Keratinocyte (primary cell): ENCODE measurements at regions not wholly inside any gene's neighbourhood (a gene's known extent, or its start where the extent isn't known, plus 50 kb on each side); places are given as distances from the start of the nearest gene placed in this dataset.

Experiments used
- DNase-seq: peaks from one replicate; pipeline ENCODE4 v3.0.0-alpha.2; 2011; ENCODE audit warnings: low read depth, missing footprints, low spot score
- FAIRE-seq: peaks from 2 replicates; lab custom pipeline; 2011; peaks lifted over from hg19 to GRCh38; lab: Jason Lieb, UNC
- H2AFZ ChIP-seq: 2 replicates; pipeline ENCODE4 v1.6.0; 2012; ENCODE audit warnings: low read length, control low read depth, inconsistent platforms; ENCODE audit not compliant: control insufficient read depth
- H3K27ac ChIP-seq: 2 replicates; pipeline ENCODE4 v1.5.1; 2011; ENCODE audit warnings: low read length; ENCODE audit not compliant: control insufficient read depth, insufficient read depth
- H3K27me3 ChIP-seq: 3 replicates; pipeline ENCODE4 v1.6.0; 2011; ENCODE audit warnings: low read length; ENCODE audit not compliant: control insufficient read depth, insufficient read depth; ENCODE audit errors: extremely low read depth
- H3K36me3 ChIP-seq, 2 experiments: 2 replicates in 1 of 2; 3 replicates in 1 of 2; pipeline ENCODE4 v1.5.1; 2011; ENCODE audit warnings: low read length in 2 of 2, mild to moderate bottlenecking in 1 of 2; ENCODE audit not compliant: control insufficient read depth in 2 of 2, insufficient read depth in 2 of 2; ENCODE audit errors: extremely low read depth in 1 of 2
- H3K4me1 ChIP-seq: 3 replicates; pipeline ENCODE4 v1.5.1; 2011; ENCODE audit warnings: low read length; ENCODE audit not compliant: control insufficient read depth, insufficient read depth; ENCODE audit errors: extremely low read depth
- H3K4me2 ChIP-seq: 3 replicates; pipeline ENCODE4 v1.6.0; 2011; ENCODE audit warnings: low read depth, low read length; ENCODE audit not compliant: control insufficient read depth, insufficient read depth; ENCODE audit errors: extremely low read depth
- H3K4me3 ChIP-seq, 3 experiments: fragments of 200-600 bp in 1 of 3; sonication (generic) in 1 of 3; 2 replicates in 2 of 3; 3 replicates in 1 of 3; pipeline ENCODE4 v1.5.1; 2011 to 2016; ENCODE audit warnings: low read length in 3 of 3, mild to moderate bottlenecking in 3 of 3, control low read depth in 2 of 3, inconsistent platforms in 1 of 3, low read depth in 1 of 3, mixed read lengths in 1 of 3, mixed run types in 1 of 3, moderate library complexity in 1 of 3; ENCODE audit not compliant: control insufficient read depth in 2 of 3, insufficient read depth in 2 of 3; ENCODE audit errors: extremely low read depth in 1 of 3
- H3K79me2 ChIP-seq: 2 replicates; pipeline ENCODE4 v1.6.0; 2012; ENCODE audit warnings: low read length; ENCODE audit not compliant: control insufficient read depth, insufficient read depth
- H3K9ac ChIP-seq: 3 replicates; pipeline ENCODE4 v1.6.0; 2011; ENCODE audit warnings: low read length; ENCODE audit not compliant: control insufficient read depth, insufficient read depth; ENCODE audit errors: extremely low read depth
- H3K9me1 ChIP-seq: 3 replicates; pipeline ENCODE4 v1.6.0; 2011; ENCODE audit warnings: low read length; ENCODE audit not compliant: control insufficient read depth, insufficient read depth; ENCODE audit errors: extremely low read depth
- H3K9me3 ChIP-seq: 2 replicates; pipeline ENCODE4 v1.5.1; 2012; ENCODE audit warnings: low read depth, low read length; ENCODE audit not compliant: control insufficient read depth
- H4K20me1 ChIP-seq: 3 replicates; pipeline ENCODE4 v1.6.0; 2011; ENCODE audit warnings: low read length; ENCODE audit not compliant: control insufficient read depth, insufficient read depth; ENCODE audit errors: extremely low read depth
- EZH2 ChIP-seq: IDR thresholded peaks from one replicate; pipeline ENCODE4 v1.6.1; 2012; ENCODE audit warnings: inconsistent platforms, mild to moderate bottlenecking, low read length, moderate library complexity
- dilution Hi-C: fragments of 300-500 bp; cut with MboI; formaldehyde crosslinking; loops from one replicate; pipeline ENCODE4 v1.7.0; 2020; ENCODE audit warnings: low sequenced_read_pairs; ENCODE audit not compliant: extremely low pct_ligation_motif_present
- TF ChIP-seq, protein P1 (sequence below), 3 experiments: IDR thresholded peaks in 1 of 3; conservative IDR thresholded peaks in 1 of 3; optimal IDR thresholded peaks in 1 of 3; 2 replicates in 2 of 3; 3 replicates in 1 of 3; pipeline versions ENCODE3 to v1.5.1; 2011; ENCODE audit warnings: low read length in 3 of 3, mild to moderate bottlenecking in 3 of 3, moderate library complexity in 2 of 3, control low read depth in 1 of 3, inconsistent platforms in 1 of 3; ENCODE audit not compliant: insufficient read depth in 2 of 3; ENCODE audit errors: extremely low read depth in 1 of 3

DNA sequence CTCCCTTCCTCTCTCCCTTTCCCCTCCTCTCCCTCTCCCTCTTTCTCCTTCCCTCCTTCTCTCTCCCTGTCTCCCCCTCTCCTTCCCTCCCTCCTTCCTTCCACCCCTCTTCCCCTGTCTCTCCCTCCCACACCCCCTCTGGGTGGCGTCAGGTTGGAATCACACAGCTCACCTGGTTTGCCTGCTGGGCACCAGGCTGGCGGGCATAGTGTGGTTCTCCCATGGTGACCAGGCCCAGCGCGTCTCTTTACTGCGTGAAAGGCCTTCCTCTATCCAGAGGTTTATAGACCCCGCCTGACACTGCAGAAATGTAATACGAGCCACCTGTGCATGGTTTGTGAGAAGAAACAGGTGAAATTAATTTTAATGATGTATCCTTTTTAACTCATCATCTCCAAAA is 76.2 kb downstream of the MRPL36 start:
- no peak for FAIRE-seq
- H3K27me3 ChIP-seq: no peaks in the 10 kb centered on the region
- H3K4me3 ChIP-seq: no peak overlapping the region
- no peak overlapping the region for H3K9ac ChIP-seq
- no peaks in the 10 kb centered on the region for H3K4me1 ChIP-seq
- H3K9me1 ChIP-seq: no peaks in the 10 kb centered on the region
- no peaks in the 10 kb centered on the region for H3K79me2 ChIP-seq
- H3K9me3 ChIP-seq: no peaks in the 10 kb centered on the region
- H4K20me1 ChIP-seq: no peaks in the 10 kb centered on the region
- no peak overlapping the region for H2AFZ ChIP-seq
- TF ChIP-seq, protein P1, sequence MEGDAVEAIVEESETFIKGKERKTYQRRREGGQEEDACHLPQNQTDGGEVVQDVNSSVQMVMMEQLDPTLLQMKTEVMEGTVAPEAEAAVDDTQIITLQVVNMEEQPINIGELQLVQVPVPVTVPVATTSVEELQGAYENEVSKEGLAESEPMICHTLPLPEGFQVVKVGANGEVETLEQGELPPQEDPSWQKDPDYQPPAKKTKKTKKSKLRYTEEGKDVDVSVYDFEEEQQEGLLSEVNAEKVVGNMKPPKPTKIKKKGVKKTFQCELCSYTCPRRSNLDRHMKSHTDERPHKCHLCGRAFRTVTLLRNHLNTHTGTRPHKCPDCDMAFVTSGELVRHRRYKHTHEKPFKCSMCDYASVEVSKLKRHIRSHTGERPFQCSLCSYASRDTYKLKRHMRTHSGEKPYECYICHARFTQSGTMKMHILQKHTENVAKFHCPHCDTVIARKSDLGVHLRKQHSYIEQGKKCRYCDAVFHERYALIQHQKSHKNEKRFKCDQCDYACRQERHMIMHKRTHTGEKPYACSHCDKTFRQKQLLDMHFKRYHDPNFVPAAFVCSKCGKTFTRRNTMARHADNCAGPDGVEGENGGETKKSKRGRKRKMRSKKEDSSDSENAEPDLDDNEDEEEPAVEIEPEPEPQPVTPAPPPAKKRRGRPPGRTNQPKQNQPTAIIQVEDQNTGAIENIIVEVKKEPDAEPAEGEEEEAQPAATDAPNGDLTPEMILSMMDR (optimal IDR thresholded peaks at IDR 0.05 in 1 of 3, IDR thresholded peaks at IDR 0.05 in 1 of 3, conservative IDR thresholded peaks at IDR 0.05 in 1 of 3; ENCODE audit: extremely low read depth in 1 of 3, insufficient read depth in 2 of 3, low read length in 3 of 3): no peak
- no peak for TF ChIP-seq EZH2
- no peak overlapping the region for H3K4me2 ChIP-seq
- no peaks in the 10 kb centered on the region for H3K36me3 ChIP-seq
- dilution Hi-C loops: no loop called here
- H3K27ac ChIP-seq: no peak overlapping the region
- DNase-seq: no peak

DNA sequence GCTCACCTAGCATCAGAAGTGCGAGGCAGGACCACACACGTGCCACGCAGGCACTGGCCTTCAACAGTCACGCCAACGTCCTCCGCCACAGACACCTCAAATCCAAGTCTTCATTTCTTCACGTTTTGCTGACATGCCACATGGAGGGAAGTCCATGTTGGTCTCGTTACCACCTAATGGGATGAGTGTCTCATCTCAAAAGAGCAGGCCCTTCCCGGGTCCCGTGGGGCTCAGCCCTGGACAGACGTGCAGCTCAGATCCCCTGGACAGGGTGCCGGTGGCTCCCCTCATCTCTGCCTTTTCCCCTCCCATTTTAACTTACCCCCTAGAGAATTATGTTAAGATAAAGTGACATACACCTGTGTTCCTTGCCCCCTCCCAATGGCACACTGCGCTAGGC is 76.8 kb downstream of the MRPL36 start:
- Histone ChIP-seq H3K27ac (no peak overlapping the region), H3K79me2 (no peaks in the 10 kb centered on the region), H3K4me1 (no peaks in the 10 kb centered on the region), H2AFZ (no peak overlapping the region), H4K20me1 (no peaks in the 10 kb centered on the region), H3K27me3 (no peaks in the 10 kb centered on the region), H3K4me2 (no peak overlapping the region), H3K36me3 (no peaks in the 10 kb centered on the region), H3K9ac (no peak overlapping the region), H3K9me1 (no peaks in the 10 kb centered on the region), H3K9me3 (no peaks in the 10 kb centered on the region), H3K4me3 (no peak overlapping the region)
- no peak for FAIRE-seq
- DNase-seq: no peak
- dilution Hi-C loops: no loop called here
- TF ChIP-seq, protein P1 (optimal IDR thresholded peaks at IDR 0.05 in 1 of 3, IDR thresholded peaks at IDR 0.05 in 1 of 3, conservative IDR thresholded peaks at IDR 0.05 in 1 of 3; ENCODE audit: extremely low read depth in 1 of 3, insufficient read depth in 2 of 3, low read length in 3 of 3): no peak
- TF ChIP-seq EZH2: no peak
